Suppressor macrophage treated with lipopolysaccharide for 4 hours (primary cell): ENCODE measurements at regions not wholly inside any gene's neighbourhood (a gene's known extent, or its start where the extent isn't known, plus 50 kb on each side); places are given as distances from the start of the nearest gene placed in this dataset.

Experiments used
- DNase-seq: peaks from one replicate; pipeline ENCODE4 v3.0.0-alpha.2; 2020

- DNase-seq, result no peak
Measured at GRCh38 chr13:73960474-73960873, 173.7 kb downstream of the KLF12 start.

GRCh38 chr13:73958657-73959397, 175.4 kb downstream of the KLF12 start:
- DNase-seq, result no peak

- no peak for DNase-seq
Measured at GRCh38 chr13:73957889-73958288, 176.3 kb downstream of the KLF12 start.

GRCh38 chr13:73956795-73957408, 177.3 kb downstream of the KLF12 start:
- no peak for DNase-seq

- DNase-seq, result no peak
Measured at GRCh38 chr13:73955977-73956500, 178.2 kb downstream of the KLF12 start.

- DNase-seq, result no peak
Measured at GRCh38 chr13:73954808-73955207, 179.4 kb downstream of the KLF12 start.

GRCh38 chr13:73952648-73953047, 181.6 kb downstream of the KLF12 start:
- DNase-seq, result no peak

- no peak for DNase-seq
Measured at GRCh38 chr13:73948848-73949529, 185.2 kb downstream of the KLF12 start.

- no peak for DNase-seq
Measured at GRCh38 chr13:73945871-73946270, 188.3 kb downstream of the KLF12 start.

GRCh38 chr13:73945382-73945781, 188.8 kb downstream of the KLF12 start:
- no peak for DNase-seq

- DNase-seq, result no peak
Measured at GRCh38 chr13:73943965-73944233, 190.3 kb downstream of the KLF12 start.

GRCh38 chr13:73943137-73943964, 190.9 kb downstream of the KLF12 start:
- DNase-seq, result no peak

GRCh38 chr13:73941752-73942151, 192.5 kb downstream of the KLF12 start:
- no peak for DNase-seq

GRCh38 chr13:73940098-73940497, 194.1 kb downstream of the KLF12 start:
- no peak for DNase-seq

- no peak for DNase-seq
Measured at GRCh38 chr13:73939603-73940002, 194.6 kb downstream of the KLF12 start.

GRCh38 chr13:73939071-73939380, 195.2 kb downstream of the KLF12 start:
- DNase-seq, result no peak

GRCh38 chr13:73938372-73939070, 195.7 kb downstream of the KLF12 start:
- DNase-seq, result no peak

GRCh38 chr13:73937441-73937840, 196.8 kb downstream of the KLF12 start:
- no peak for DNase-seq

GRCh38 chr13:73935991-73936390, 198.2 kb downstream of the KLF12 start:
- DNase-seq, result no peak

- DNase-seq, result no peak
Measured at GRCh38 chr13:73934771-73935170, 199.4 kb downstream of the KLF12 start.

GRCh38 chr13:73934215-73934641, 200.0 kb downstream of the KLF12 start:
- DNase-seq, result no peak

GRCh38 chr13:73933795-73934194, 200.4 kb downstream of the KLF12 start:
- DNase-seq, result no peak

- DNase-seq, result no peak
Measured at GRCh38 chr13:73932091-73932490, 202.1 kb downstream of the KLF12 start.
